PC-9 (cell line): ENCODE measurements at regions not wholly inside any gene's neighbourhood (a gene's known extent, or its start where the extent isn't known, plus 50 kb on each side); places are given as distances from the start of the nearest gene placed in this dataset.

Experiments used
- EZH2 ChIP-seq: fragments of 200-600 bp; sonication (generic); IDR thresholded peaks from 2 replicates; pipeline ENCODE4 v1.8.0; 2017; ENCODE audit warnings: antibody characterized with exemption, low read depth
- TF ChIP-seq, protein P1 (sequence below): fragments of 200-600 bp; sonication (generic); conservative IDR thresholded peaks from 2 replicates; pipeline ENCODE4 v1.6.1; 2017; ENCODE audit warnings: mixed run types, antibody characterized with exemption, mild to moderate bottlenecking, moderate library complexity

DNA sequence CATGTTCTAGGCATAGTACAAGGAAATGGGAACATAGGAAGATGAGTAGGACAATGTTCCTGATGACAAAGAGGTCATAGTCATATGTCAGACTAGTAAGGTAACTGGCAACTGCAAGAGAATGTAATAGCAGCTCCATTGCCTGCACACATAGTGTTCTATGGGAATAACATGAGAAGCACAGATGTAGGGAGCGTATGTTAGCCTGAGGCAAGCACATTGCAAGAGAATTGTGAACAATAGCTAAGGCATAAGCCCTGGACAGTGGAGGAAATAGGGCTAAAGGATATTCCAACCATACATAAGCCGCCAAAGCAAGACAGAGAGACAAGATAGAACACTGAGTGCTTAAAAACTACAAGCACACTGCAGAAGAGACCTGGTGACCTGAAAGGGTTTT, 1017.0 kb upstream of the TENM4 start:
- TF ChIP-seq, protein P1, sequence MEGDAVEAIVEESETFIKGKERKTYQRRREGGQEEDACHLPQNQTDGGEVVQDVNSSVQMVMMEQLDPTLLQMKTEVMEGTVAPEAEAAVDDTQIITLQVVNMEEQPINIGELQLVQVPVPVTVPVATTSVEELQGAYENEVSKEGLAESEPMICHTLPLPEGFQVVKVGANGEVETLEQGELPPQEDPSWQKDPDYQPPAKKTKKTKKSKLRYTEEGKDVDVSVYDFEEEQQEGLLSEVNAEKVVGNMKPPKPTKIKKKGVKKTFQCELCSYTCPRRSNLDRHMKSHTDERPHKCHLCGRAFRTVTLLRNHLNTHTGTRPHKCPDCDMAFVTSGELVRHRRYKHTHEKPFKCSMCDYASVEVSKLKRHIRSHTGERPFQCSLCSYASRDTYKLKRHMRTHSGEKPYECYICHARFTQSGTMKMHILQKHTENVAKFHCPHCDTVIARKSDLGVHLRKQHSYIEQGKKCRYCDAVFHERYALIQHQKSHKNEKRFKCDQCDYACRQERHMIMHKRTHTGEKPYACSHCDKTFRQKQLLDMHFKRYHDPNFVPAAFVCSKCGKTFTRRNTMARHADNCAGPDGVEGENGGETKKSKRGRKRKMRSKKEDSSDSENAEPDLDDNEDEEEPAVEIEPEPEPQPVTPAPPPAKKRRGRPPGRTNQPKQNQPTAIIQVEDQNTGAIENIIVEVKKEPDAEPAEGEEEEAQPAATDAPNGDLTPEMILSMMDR = no peak
- no peak for TF ChIP-seq EZH2
